HG03175 (cell line): ENCODE measurements at regions not wholly inside any gene's neighbourhood (a gene's known extent, or its start where the extent isn't known, plus 50 kb on each side); places are given as distances from the start of the nearest gene placed in this dataset.

Experiments used
- ATAC-seq: cut with Tn5 transposase; IDR thresholded peaks from one replicate; pipeline ENCODE4 v1.9.1; 2021; ENCODE audit warnings: mild to moderate bottlenecking, moderate library complexity; ENCODE audit not compliant: unreplicated experiment

- no peak for ATAC-seq
These were observed 185.3 kb downstream of the PCSK1 start for GRCh38 chr5:96247708-96248107.

GRCh38 chr5:96247097-96247701 lies 185.8 kb downstream of the PCSK1 start:
- ATAC-seq, result no peak

- ATAC-seq, result no peak
These were observed 187.6 kb downstream of the PCSK1 start for GRCh38 chr5:96245140-96246091.

GRCh38 chr5:96244696-96245095 lies 188.4 kb downstream of the PCSK1 start:
- no peak for ATAC-seq

GRCh38 chr5:96243862-96244261 lies 189.2 kb downstream of the PCSK1 start:
- no peak for ATAC-seq

- no peak for ATAC-seq
These were observed 189.8 kb downstream of the PCSK1 start for GRCh38 chr5:96243203-96243602.

- no peak for ATAC-seq
These were observed 190.5 kb downstream of the PCSK1 start for GRCh38 chr5:96242571-96242970.

GRCh38 chr5:96236831-96237230 lies 196.2 kb downstream of the PCSK1 start:
- ATAC-seq, result no peak

GRCh38 chr5:96236051-96236450 lies 197.0 kb downstream of the PCSK1 start:
- no peak for ATAC-seq

GRCh38 chr5:96235008-96235910 lies 197.8 kb downstream of the PCSK1 start:
- no peak for ATAC-seq

- ATAC-seq, result no peak
These were observed 200.4 kb downstream of the PCSK1 start for GRCh38 chr5:96232602-96233001.

GRCh38 chr5:96229188-96229587 lies 203.9 kb downstream of the PCSK1 start:
- no peak for ATAC-seq

- ATAC-seq, result no peak
These were observed 204.6 kb downstream of the PCSK1 start for GRCh38 chr5:96228408-96228807.

GRCh38 chr5:96227957-96228356 lies 205.1 kb downstream of the PCSK1 start:
- no peak for ATAC-seq

- no peak for ATAC-seq
These were observed 206.0 kb downstream of the PCSK1 start for GRCh38 chr5:96226941-96227552.

- no peak for ATAC-seq
These were observed 210.9 kb downstream of the PCSK1 start for GRCh38 chr5:96222129-96222528.

- peak; percentile 60 for ATAC-seq
These were observed 212.2 kb downstream of the PCSK1 start for GRCh38 chr5:96220610-96221390.

GRCh38 chr5:96219580-96220281 lies 213.3 kb downstream of the PCSK1 start:
- no peak for ATAC-seq

- no peak for ATAC-seq
These were observed 214.4 kb downstream of the PCSK1 start for GRCh38 chr5:96218653-96219052.
